ENCODE measurements at regions not wholly inside any gene's neighbourhood (a gene's known extent, or its start where the extent isn't known, plus 50 kb on each side); places are given as distances from the start of the nearest gene placed in this dataset.
"Not testable (repeated sequence)": the region's sequence is repeated elsewhere in the genome, so short reads cannot be mapped to it uniquely, and the experiment has no call there.

DNA sequence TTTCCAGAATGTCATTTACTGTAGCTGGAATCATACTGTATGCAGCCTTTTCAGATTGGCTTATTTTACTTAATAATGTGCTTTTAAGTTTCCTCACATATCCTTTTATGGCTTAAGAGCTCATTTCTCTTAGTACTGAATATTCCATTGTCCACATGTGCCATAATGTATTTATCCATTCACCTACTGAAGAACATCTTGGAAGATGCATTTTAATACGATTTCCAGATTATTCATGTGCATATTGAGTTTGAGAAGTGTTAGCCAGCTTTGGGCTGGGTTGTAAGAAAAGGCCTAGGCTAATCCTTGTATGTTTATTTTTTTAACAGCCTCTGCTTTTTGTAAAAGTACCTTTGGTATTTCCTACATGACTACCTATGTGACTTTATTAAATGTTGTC is 109.3 kb upstream of the MDFIC start:
- DNase-seq: no peak

- no peak for DNase-seq
Measured at GRCh38 chr7:114813624-114814023, 108.3 kb upstream of the MDFIC start.

- not testable (repeated sequence) for DNase-seq
Measured at GRCh38 chr7:114817036-114817435, 104.9 kb upstream of the MDFIC start.

GRCh38 chr7:114818501-114818900 is 103.4 kb upstream of the MDFIC start:
- peak; percentile 83 for DNase-seq

DNA sequence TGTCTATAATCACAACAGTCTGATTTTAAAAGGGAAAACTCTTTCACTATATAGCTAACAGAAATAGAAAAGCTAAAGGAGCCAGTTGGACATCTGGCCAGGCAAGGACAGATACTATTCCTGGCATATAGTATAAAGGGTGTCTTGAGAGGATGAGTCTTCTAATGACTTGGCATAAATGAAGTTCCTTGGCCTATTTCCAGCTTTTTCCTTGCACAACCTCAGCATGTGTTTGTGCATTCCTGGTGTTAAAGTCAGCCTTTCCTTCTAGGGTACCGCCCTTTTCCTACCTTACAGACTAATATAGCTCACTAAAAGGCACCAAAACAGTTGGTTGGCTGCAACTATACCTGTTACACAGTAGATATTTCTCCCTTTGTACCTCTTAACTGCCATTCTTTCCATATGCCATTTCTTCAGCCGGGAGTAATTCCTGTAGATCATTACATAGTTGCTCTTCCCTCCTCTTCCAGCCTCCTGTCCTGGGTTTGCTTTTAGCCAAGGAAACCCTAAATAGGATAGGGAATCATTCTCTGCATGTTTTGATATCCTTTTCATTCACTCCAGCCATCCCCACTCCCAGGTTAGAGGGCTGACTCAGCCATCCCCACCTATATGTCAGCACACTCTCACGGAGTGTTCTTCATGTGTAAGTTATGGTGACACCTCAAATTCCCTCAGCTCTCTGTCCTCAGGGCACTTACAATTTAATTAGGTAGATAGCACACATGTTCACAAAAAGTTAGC is 102.1 kb upstream of the MDFIC start:
- DNase-seq: peak; percentile 99

DNA sequence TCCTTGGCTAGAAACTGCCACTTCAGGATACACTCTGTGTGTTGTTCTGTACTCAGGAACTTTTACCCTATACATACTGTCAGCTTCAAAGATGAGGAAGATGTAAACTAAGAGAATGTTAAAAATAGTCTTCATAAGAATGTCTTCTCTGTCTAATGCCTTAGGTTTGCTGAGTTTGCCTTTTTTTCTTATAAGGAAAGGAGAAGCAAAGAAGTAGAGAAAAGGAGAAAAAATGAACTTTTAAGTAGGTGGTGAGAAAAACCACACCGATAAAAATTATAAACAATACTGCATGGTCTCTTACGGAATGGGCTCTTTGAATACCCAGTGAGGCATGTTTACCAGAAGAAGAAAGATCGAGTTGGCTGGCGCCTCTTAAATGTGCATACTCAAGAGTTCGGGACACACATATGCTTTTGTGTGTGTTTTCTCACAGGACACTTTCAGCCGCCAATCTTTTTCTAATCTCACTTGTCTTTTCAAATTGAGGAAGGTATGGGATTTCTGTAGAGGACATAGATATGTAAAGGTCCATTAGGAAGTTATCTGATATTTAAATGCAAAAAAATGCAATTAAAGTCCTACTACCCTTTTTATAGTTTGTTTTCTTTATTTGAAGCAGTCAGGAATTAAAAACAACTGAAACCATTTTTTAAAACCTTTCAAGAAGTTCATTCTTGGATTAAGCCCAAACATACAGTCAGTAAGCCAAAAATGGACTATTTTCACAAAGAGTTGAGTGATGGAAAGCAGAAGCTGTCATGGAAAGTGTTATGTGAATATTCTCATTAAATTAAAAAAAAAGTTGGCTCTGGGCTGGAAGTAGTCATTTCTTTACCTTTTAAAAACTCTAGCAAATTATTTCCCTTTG is 100.6 kb upstream of the MDFIC start:
- peak; percentile 70 for DNase-seq

DNA sequence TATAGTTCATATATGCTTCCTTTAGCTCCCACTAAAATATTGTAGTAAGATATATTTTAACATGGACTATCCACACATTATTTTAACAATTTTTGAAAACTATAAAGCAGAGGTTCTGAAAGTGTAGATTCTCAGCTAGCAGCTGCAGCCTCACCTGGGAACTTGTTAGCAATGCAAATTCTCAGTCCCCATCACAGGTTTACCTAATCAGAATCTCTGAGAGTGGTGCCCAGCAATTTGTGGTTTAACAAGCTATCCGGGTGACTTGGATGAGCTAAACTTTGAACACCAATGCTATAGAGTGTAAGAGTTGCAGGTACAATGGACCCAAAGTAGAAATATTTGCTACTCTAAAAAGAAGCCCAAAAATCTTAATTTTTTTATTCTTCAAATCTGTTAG is 99.8 kb upstream of the MDFIC start:
- DNase-seq: no peak

DNA sequence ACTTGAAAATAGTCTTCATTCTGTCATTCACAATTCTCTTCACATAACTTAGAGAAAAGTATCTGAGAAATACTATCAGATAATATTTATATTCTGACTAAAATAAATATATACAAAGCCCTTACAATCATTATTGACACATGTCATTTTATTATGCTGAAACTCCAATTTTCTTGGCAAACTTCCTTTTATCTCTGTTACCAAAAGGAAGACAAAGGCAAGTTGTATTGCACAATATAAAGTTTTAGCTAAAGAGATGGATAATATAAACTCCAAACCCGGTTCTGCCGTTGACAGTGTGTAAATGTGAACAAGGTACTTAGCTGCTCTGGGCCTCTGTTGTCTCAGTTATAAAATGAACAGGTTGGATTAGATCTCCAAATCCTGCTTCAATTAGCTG is 99.0 kb upstream of the MDFIC start:
- no peak for DNase-seq

DNA sequence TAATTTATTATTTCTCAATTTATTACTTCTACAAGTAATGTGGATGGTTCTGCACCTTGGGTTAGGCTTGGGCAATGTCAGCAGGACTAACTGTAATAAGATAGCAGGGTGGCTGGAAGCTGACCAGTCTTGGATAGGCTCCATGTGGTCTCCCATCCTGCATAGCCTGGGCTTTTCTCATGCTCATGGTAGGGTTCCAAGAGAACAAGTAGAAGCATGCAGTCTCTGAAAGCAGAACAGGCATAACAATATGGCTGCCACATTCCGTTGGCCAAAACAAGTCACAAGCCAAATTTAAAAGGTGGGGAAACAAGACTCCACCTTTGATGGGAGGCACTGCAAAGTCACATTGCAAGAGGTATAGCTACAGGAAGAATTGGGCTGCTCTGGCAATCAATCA is 98.6 kb upstream of the MDFIC start:
- DNase-seq: peak; percentile 43

DNA sequence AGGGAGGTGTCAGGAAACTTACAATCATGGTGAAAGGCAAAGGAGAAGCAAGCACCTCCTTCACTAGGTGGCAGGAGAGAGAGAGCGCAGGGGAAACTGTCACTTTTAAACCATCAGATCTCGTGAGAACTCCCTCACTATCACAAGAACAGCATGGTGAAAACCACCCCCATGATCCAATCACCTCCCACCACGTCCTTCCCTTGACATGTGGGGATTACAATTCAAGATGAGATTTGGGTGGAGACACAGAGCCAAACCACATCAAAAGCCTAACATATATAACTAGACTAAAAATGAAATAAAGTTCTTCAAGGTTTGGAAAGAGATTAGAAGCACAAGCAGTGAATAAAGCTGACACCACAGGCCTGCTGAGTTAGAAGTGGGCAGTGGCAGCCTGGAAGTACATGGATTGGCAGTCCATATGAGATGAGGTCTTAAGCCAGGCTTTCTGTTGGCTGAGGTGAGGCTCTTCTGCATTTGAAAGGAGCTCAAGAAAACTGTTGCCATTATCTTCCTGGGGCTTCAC is 96.4 kb upstream of the MDFIC start:
- no peak for DNase-seq

DNA sequence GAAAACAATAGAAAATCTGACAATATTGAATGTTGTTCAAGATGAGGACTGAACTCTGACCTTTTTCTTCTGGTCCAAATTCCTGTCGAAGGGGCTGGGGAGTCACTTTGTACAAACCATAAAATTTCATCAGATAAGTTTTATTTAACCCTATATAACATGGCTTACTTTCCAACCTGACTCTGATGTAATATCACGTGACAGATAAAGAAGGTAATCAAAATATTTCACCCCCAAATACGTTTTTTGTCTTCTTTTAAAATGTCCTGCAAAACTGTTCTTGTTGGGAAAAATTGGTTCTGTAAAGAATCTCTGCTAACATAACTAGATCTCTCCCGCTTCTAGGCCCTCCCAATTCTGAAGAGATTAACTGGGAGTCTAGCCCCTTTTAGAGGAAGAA is 90.9 kb upstream of the MDFIC start:
- no peak for DNase-seq

DNA sequence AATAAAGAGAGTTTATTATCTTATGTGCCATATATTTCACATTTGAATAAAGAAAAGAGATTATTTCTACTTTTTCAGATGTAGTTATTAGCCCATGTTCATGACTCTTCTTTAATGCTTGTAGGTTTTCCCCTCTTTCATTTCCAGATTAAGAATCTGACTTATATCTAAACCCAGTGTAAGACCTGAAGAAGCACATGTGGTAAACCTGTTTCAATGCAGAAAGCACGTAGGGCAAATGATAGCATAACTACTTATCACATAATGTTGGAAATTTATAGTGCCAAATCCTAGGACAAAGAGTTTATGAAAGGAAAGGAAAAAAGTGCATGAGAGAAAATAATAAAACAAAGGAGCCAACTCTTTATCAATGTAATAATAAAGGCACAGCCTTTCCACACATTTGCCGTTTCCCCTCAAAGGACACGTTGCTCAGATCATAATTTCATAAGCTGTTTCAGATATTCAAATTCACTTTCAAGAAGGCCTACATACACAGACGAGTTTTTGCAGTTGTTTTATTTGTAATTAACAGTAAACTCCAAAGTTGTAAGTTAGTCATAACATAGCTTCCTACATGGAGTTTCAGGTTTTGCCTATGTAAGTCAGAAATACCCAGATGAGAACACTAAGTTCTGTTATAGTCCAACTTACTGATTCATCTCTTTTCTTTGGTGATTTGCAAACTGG is 88.8 kb upstream of the MDFIC start:
- no peak for DNase-seq

DNA sequence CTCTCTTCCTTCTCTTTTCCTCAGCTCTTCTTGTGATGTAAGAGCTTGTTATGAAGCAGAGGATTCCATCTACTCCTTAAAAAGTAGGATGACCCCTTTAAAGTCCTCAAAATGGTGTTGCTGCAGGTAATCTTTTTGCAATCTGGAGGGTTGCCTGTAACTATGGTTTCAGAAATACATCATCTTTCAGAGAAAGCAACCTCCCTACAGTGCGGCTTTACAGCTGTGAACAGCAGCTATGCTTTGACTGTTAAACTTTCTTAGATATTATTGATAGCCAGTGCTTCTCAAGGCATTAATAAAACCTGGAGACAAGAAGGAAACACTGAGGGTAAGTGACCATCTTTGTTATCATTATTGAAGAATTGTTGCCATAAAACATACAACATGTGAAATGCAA is 86.6 kb upstream of the MDFIC start:
- no peak for DNase-seq

GRCh38 chr7:114835861-114836260 is 86.0 kb upstream of the MDFIC start:
- no peak for DNase-seq

GRCh38 chr7:114842551-114843065 is 79.3 kb upstream of the MDFIC start:
- DNase-seq: peak; percentile 49

DNA sequence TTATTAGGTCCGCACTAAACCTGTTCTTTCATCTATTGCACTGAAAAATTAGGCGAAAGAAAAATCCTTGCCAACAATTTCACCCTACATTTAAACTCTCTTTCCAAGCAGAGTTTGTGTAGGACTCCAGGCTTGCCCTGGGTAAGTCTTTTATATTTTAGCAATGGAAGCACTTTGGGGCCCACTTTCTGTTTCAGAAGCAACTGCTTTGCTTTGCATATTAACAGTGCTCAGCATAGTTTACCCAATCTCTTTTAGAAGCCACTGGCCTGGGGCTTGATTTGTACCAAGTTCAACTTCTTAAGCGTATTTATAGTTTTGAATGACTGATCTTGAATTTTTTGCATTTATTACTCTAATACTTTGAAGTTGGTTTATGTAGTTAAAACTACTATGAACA is 78.8 kb upstream of the MDFIC start:
- DNase-seq: no peak

GRCh38 chr7:114851406-114852061 is 70.4 kb upstream of the MDFIC start:
- DNase-seq: peak; percentile 60

DNA sequence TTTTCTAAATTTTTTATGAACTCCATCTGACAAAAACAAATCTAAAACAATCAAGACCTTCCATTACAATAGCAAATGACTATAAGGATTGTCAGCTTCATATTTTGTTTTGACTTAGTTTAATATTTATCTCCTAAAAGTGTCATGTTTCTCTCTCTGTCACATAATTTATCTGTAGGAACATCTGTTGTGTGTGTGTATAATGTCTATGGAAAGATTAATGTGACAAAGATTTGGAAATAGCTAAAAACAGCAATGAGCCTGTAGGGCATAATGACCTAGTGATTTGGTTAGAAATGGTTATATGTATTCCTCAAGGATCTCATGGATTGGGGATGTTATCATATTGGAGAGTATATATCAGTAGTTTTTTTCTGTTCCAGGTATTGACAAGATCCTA is 69.6 kb upstream of the MDFIC start:
- peak; percentile 35 for DNase-seq

DNA sequence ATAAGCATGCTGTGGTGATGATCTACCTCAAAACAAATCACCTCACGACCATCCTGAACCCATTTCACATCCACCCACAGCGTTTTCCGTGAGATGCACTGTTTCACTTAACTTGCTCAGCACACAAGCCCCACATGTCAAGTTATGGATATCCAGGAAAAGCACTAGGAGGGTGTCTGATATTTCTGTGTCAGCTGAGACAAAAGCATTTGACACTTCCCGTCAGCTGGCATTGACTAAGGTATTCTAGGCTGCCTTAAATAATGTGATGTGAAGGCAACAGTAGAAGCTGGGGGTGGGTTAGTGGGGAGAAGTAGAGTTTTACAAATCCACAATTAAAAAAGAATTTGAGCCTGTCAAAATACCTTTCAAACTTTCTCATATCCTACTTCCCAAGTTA is 68.7 kb upstream of the MDFIC start:
- DNase-seq: no peak

DNA sequence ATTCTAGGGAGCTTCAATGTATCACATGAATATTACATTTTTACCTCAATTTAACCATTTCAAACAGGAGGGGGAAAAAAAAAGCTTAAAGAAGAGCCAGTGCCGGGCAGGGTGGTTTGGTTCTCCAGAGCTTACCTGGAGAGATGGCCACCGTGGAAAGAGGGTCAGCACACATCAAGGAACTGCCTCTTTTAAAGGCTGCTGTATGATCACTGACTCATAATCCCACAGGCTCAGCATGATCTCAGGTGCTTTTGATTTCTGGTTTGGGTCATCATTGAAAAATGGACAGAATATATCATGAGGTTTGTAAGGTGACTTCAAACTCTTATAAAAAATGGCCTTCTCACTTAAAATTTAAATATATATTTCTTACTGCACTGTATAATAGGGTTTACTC is 67.5 kb upstream of the MDFIC start:
- DNase-seq: no peak

GRCh38 chr7:114856625-114857024 is 65.3 kb upstream of the MDFIC start:
- DNase-seq: peak; percentile 66

DNA sequence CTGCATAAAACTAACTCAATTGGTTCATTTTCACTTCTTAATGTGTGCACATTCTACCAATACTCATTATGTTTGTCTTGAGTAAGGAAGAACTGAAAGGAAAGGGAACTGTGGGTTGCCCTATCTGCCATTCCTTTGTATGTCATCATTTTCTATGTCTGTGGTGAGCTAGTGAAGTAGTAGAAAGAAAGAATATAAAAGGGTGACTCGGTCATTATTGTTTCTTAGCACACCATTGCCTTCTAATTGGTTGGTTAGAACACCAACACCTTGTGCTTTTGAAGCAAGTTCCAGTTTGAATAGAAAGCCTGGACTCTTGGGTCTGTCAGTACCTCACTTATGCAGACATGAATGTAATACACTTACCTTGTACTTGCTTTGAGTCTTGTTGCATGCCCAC is 64.3 kb upstream of the MDFIC start:
- no peak for DNase-seq

GRCh38 chr7:114859477-114859876 is 62.4 kb upstream of the MDFIC start:
- DNase-seq: no peak
